Fibroblast of the conjunctiva (primary cell): ENCODE measurements at regions not wholly inside any gene's neighbourhood (a gene's known extent, or its start where the extent isn't known, plus 50 kb on each side); places are given as distances from the start of the nearest gene placed in this dataset.
A peak's percentile ranks its signal among the peaks of the same experiment; 100 is the strongest.
"Not testable (repeated sequence)": the region's sequence is repeated elsewhere in the genome, so short reads cannot be mapped to it uniquely, and the experiment has no call there.

Experiments
- DNase-seq: peaks from one replicate; pipeline ENCODE4 v3.0.0-alpha.2; 2010; ENCODE audit warnings: low read depth

DNA sequence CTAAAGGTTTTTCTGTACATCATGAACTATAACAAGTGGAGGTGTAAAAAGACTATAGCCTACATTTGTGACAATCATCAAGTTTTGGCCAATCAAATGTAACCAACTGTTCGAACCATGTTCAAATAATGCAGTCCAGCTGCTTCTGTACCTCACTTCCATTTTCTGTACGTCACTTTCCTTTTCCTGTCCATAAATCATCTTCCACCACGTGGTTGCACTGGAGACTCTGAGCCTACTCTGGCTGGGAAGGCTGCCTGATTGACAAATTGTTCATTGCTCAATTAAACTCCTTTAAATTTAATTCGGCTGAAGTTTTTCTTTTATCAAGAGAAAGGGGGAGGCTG lies 270.4 kb upstream of the JARID2 start:
- no peak for DNase-seq

GRCh38 chr6:14977747-14978382 lies 268.0 kb upstream of the JARID2 start:
- no peak for DNase-seq

DNA sequence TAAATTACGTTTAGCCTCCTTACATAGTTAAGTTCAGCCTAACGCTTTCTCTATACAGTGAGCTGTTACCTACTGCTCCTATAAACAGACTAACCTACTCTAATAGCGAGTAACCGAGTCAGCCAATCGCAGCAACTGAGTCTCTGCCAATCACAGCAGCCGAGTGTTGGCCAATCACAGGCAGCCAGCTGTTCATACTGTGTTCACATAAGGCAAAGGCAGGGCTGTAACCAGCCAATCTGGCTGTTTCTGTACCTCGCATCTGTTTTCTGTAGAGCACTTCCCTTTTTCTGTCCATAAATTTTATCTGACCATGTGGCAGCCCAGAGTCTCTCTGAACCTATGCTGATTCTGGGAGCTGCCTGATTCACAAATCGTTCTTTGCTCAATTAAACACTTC lies 263.9 kb upstream of the JARID2 start:
- no peak for DNase-seq

DNA sequence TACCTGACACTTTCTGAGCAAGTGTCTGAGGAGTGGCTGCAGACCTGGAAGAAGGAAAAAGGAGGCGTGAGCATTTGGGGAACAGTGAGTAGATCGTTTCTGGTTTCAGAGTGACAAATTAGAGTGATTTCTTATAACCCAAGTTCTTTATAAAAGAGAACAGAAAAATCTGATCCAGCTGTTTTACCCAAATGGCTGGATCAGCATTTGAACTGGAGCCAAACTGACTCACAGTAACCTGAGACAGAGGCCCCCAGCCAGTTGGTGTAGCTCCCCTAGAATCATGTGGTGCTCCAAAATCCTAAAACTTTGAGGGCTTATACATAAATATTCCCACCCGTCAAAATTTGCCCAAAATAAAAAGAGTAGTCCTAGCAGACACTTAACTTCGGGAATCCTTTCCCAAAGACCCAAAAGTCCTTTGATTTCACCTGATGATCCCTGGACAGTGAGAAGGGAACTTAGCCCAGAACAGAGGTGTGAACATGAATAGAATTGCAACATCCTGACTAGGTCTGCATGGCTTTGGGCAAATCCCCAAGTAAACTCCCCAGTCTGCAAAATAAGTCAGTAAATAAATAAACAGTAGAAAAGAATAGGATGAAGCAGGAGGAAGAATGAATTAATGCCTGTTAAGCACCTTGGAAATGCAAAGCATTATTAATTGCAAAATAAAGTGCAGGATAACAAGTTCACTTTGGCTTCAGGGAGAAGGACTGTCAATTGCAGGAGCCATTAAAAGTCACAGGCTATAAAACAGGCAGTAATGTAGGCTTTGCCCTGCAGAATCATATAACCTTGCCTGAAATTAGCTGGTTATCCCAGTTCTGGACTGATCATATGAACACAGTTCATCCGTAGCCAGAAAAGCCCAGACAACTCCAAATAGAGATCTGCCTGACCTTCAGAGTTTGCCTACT lies 262.0 kb upstream of the JARID2 start:
- peak; percentile 12 for DNase-seq

- no peak for DNase-seq
Measured at GRCh38 chr6:14984519-14984853, 261.4 kb upstream of the JARID2 start.

- DNase-seq: no peak
Measured at GRCh38 chr6:14985366-14985765, 260.5 kb upstream of the JARID2 start.

DNA sequence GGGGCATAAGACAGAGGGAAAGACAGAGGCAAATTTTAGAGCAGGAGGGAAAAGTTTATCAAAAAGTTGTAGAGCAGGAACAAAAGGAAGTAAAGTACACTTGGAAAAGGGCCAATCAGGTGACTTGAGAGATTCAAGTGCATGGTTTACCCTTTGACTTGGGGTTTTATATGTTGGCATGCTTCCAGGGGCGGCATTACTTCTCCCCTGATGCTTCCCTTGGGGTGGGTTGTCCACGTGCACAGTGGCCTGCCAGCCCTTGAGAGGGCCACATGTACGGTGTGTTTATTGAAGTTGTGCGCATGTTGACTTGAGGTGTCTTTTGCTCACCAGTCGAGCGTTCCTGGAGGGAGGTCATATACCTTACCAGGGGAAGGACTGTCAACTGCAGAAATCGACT lies 259.5 kb upstream of the JARID2 start:
- no peak for DNase-seq

DNA sequence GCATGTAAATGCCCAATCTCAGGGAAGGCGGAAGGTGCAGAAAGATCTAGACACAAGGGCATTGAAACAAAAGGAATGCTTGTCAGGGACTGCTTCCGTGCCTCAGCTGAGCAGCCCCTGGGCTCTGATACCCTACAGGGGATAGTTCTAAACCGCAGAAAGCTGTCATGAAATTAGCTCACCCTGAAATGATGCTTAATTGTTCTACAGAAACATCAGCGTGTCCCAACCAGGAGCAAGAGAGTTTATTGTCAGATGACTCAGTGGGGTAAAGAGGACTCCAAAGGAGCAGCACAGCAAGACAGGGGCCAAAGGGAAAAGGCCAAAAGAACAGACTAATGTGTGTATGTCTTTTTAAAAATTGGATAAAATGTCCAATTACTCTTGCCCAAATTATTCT lies 258.4 kb upstream of the JARID2 start:
- no peak for DNase-seq

GRCh38 chr6:14992382-14992781 lies 253.5 kb upstream of the JARID2 start:
- no peak for DNase-seq

DNA sequence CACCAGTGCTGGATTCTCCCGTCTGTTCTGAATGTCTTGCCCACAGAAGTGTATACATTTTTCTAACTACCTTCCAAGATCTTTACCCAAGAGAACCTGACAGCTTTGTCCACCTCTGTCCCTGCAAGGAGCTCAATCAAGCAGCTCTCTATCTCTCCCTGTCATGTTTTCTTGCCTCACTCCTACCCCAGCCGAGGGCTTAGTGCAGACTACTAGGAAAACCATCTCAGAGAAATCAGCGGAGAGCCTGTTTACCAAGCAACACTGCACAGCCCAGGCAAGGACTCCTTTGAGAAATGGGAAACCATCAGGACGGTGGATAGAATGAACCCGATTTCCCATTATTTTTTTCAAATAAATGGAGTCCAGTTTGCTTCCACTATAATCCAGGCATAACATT lies 250.7 kb upstream of the JARID2 start:
- no peak for DNase-seq

- DNase-seq: no peak
Measured at GRCh38 chr6:14995966-14996602, 249.8 kb upstream of the JARID2 start.

- DNase-seq: no peak
Measured at GRCh38 chr6:14996892-14997291, 249.0 kb upstream of the JARID2 start.

GRCh38 chr6:14997507-14997906 lies 248.4 kb upstream of the JARID2 start:
- no peak for DNase-seq

DNA sequence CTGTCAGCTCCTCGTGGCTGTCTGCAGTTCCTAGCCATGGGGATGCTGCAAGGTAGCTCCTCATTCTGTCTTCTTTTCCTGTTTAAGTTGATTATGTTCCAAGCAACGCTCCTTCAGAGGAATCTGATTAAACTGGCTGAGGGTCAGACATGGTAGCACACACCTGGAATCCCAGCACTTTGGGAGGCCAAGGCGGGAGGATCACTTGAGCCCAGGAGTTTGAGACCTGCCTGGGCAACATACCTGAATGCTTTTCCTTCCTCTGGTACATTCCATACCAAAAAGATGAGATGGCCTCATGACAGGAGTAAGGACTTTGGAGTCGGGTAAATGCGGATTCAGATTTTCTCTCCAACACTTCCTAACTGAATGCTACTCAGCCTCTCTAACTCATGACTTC lies 246.8 kb upstream of the JARID2 start:
- no peak for DNase-seq

DNA sequence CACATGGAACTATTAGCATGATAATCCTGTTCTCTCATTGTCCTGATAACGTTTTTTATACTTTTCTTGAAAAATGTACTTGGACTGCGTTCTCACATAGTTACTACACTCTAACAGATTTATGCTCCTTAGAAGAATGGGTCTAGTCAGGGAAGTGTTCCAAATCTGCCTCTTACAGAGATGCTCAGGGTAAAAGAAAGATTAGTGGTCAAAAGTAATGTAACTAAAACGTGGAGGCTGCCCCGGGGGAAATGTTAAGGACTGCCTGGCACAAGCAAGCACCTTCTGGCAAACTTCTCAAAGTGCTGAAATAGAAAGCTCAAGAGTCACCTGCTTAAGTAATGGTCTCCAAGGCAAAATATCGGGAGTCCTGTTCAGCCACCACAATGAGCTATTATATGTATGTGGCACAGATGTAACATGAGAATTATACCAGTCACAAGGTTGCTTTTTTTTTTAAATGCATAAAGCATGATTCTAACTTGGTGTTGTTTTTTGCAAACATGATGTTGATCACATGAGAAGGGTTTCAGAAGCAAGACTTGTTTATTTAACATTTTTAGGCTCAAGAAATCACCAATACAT lies 244.5 kb upstream of the JARID2 start:
- no peak for DNase-seq

DNA sequence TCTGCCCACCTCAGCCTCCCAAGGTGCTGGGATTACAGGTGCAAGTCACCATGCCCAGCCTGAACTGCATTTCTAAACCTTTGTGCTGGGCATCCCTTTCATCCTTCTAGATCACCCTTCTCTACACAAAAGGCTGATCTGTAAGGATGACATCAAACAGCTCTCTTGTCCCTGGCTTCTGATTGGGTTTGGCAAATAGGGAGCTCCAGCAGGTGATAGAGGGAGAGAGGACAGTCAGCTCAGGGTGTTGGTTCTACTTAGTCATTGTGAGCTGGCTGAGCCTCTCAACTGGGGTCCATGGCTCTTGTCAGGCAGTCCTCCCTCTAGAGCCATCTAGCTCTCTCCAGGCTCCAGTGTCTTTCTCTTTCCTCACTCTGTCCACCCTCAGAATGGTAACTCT lies 237.6 kb upstream of the JARID2 start:
- no peak for DNase-seq

- no peak for DNase-seq
Measured at GRCh38 chr6:15014958-15015357, 230.9 kb upstream of the JARID2 start.

DNA sequence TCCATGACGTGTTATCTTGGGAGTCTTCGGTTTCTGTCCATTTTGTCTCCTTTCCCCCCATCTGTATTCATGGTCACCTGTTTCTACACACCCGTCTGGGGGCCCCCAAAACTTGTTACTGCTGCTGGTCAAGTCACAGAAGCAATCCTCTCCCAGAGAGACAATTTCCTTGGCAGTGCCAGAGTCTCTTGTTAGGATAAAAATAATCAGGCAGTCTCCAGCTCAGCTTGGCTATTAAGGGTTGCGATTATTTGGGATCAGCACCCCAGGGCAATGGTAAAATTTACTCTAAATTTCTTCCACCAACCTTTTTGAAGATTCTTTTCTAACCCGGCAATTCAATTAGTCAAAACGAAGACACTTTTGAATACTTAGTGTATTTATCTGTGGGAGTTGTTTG lies 229.1 kb upstream of the JARID2 start:
- no peak for DNase-seq

DNA sequence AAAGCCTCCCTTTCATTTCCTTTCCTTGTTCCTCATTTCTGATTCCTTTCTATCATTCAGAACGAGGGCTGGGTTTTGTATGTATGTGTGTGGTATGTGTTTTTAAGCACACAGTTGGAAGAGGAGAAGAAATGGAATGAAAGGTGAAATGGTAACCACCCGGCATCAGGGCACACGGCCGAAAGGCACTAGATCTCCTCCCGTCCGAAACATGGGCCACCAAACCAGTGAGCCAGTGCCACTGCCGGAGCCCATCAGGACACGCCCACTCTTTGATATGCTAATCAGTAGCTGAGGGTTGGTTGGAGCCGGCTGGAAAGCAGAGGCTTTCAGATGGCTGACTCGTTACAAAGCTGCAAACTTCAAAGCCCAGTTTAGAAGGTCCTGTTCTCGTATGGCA lies 228.6 kb upstream of the JARID2 start:
- no peak for DNase-seq

GRCh38 chr6:15017803-15018202 lies 228.1 kb upstream of the JARID2 start:
- no peak for DNase-seq

DNA sequence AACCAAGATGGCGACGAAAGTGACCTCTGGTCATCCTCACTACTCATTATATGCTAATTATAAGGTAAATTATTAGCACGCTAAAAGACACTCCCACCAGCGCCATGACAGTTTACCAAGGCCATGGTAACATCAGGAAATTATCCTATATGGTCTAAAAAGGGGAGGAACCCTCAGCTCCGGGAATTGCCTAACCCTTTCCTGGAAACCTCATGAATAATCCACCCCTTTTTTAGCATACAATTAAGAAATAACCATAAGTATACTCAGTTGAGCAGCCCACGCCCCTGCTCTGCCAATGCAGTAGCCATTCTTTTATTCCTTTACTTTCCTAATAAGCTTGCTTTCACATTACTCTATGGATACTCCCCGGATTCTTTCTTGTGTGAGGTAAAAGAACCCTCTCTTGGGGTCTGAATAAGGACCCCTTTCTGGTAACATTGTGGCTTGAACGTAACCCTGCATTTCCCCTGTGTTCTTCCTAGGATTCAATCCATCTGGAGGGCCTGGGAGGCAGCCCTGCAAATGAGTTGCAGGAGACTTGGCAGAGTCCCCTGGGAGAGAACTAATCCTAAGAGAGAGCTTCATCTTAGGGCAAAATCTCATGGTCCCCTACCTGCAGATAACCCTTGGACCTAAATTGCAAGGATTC lies 225.6 kb upstream of the JARID2 start:
- DNase-seq: no peak

DNA sequence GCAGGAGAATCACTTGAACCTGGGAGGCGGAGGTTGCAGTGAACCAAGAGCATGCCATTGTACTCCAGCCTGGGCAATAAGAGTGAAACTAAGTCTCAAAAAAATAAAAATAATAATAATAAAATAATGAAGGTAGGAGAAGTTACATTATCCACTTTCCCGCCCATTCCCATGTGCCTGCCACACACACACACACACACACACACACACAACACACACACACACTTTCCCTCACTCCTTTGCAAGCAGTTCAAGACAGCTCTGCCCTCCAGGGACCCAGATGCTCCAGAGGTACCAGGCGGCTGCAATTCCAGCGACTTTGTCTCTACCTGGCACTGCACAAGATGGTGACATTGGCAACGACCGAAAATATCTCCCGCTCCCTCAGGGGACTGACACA lies 224.8 kb upstream of the JARID2 start:
- no peak for DNase-seq

GRCh38 chr6:15023018-15023417 lies 222.9 kb upstream of the JARID2 start:
- not testable (repeated sequence) for DNase-seq
